Stimulated activated naive CD8-positive, alpha-beta T cell treated with anti-CD3 and anti-CD28 coated beads, Interleukin-15, Interleukin-2, amounts not matched to agents 100 ng/mL and 50 ng/mL, for 24 hours (primary cell): ENCODE measurements at regions not wholly inside any gene's neighbourhood (a gene's known extent, or its start where the extent isn't known, plus 50 kb on each side); places are given as distances from the start of the nearest gene placed in this dataset.

Source experiments
- H3K27ac Mint-ChIP-seq: one replicate; pipeline ENCODE4 v1.8.0; 2021; ENCODE audit warnings: mild to moderate bottlenecking, mixed read lengths
- H3K27me3 Mint-ChIP-seq: one replicate; pipeline ENCODE4 v1.8.0; 2021; ENCODE audit warnings: mixed read lengths
- H3K36me3 Mint-ChIP-seq: one replicate; pipeline ENCODE4 v1.8.0; 2021; ENCODE audit warnings: low read depth, mixed read lengths
- H3K4me1 Mint-ChIP-seq: one replicate; pipeline ENCODE4 v1.8.0; 2021; ENCODE audit warnings: low read depth, mixed read lengths
- H3K4me3 Mint-ChIP-seq: one replicate; pipeline ENCODE4 v1.8.0; 2021; ENCODE audit warnings: mild to moderate bottlenecking, mixed read lengths
- H3K9me3 Mint-ChIP-seq: one replicate; pipeline ENCODE4 v1.8.0; 2021; ENCODE audit warnings: mixed read lengths

DNA sequence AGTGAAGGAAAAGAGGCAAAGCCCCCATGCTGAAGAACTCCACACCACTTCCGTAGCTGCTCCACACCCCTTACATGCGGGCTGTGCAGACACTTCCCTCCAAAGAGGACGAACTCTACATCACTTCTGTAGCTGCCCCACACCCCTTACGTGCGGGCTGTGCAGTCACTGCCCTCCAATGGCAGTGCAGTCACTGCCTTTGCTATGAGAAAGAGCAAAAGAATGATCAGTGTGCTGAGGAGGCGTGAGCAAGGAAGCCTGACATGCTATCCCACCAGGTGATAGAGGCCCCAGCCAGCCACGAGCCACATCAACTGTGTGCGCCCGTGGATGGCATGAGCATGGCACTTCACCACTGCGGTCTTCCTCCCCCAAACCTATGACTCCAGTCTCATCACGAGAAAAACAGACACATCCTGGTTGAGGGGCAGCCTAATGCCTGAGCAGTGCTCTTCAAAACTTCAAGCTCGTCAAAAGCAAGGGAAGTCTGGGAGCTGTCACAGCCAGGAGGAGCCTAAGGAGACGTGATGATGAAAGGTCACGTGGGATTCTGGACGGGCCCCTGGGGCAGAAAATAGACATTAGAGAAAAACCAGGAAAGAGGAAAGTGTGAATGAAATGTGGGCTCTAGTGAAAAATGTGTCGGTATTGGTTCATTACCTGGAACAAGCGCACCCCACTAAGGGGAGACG, 60.8 kb upstream of the C14orf180 start:
- H3K4me3 Mint-ChIP-seq: no peak overlapping the region
- H3K9me3 Mint-ChIP-seq: no peaks in the 10 kb centered on the region
- no peaks in the 10 kb centered on the region for H3K27me3 Mint-ChIP-seq
- H3K36me3 Mint-ChIP-seq: no peaks in the 10 kb centered on the region
- no peak overlapping the region for H3K27ac Mint-ChIP-seq
- no peaks in the 10 kb centered on the region for H3K4me1 Mint-ChIP-seq

DNA sequence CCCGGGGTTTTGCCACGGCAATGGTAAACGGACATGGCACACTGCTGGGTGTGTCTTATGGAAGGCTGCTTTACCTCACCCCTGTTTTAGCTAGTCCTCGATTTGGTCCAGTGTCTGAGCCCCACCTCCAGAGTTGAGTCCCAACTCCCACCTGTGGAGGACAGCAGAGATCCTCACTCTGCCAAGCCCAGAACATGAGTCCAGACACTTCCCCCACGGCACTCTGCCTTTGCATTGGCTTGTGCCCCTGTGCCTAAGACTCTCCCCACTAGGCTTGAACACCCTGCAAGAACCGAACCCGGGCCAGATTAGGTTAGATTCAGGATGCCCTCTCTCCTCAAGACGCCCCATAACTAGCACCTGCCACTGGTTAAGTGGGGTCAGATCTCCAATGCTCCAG, 59.8 kb upstream of the C14orf180 start:
- H3K27me3 Mint-ChIP-seq: no peaks in the 10 kb centered on the region
- no peaks in the 10 kb centered on the region for H3K36me3 Mint-ChIP-seq
- H3K4me3 Mint-ChIP-seq: no peak overlapping the region
- H3K4me1 Mint-ChIP-seq: no peaks in the 10 kb centered on the region
- peaks cover 2% of the 10 kb centered on the region for H3K9me3 Mint-ChIP-seq
- no peak overlapping the region for H3K27ac Mint-ChIP-seq

DNA sequence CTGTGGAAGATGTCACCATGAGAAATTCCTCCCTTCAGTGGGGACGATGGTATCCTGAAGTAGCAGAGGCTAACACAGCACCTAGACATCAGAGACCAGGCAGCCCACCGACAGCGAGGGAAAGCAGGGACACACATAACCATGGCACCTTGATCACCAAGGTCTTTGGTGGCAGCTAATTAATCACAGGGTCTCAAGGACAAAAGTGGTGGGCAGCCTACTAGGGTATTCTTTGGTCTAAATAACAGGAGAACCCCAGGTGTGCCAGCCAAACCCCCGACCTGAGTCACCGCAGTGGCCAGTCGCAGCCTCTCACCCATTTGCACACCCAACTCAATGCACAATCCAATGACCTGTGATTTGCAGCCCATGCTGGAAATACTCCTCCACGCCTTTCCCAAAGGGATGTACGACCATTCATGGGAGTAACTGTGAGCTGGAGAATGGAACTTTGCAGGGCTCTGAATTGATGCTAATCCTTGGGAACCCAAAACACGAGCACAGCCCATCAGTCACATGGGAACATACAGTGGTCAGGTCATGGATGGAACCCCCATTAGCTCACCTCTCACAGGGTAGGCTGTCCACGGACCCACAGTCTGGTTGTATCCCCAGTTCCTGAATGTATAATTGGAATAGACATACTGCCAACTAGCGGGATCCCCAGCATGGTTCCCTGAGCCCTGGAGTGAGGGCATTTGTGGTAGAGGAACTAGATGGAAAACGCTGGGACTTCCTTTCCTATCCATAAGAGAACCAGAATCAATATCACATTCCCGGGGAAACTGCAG, 58.7 kb upstream of the C14orf180 start:
- Mint-ChIP-seq H3K27me3 (no peaks in the 10 kb centered on the region), H3K4me3 (no peak overlapping the region), H3K4me1 (no peaks in the 10 kb centered on the region), H3K9me3 (peaks cover 8% of the 10 kb centered on the region), H3K27ac (no peak overlapping the region), H3K36me3 (no peaks in the 10 kb centered on the region)

DNA sequence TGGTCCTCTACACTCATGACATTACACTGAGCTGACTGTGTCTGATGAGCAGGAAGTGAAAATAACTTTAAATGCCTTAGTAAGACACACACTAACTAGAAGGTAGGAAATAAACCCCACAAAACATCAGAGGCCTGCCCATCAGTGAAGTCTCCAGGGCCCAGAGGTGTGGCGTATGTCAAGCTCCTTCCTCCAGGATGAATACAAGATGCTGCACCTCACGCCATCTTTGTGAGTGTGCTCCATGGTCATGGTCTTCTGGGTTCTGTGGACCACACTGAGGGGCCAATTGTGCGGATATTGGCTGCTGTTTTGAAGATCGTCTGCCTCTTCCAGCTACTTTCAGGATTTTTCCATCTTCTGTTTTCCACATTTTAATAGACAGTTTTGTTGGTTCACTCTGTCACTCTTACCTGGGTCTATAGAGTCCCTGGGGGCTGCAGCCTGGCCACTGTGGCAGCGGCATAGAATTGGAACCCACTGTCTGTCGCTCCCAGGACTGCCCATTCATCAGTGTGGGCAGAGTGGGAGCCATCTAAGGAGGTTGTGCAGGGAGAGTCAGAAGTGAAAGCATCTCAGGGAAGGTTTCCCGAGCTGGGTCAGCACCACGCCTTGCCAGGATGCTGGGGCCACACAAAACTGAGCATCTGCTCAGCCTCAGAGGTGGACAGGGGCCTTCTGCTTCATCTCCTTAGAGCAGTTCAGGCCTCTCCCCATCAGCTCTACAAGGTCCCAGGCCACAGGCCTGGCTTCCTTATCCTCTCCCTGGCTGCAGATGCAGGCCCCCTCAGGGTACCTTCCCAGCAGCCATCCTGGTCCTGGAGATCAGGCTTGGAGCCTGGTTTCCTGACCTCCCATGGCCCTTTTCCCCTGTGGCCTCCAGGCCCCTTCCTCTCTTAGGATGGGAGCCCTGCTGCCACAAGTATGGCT, 57.5 kb upstream of the C14orf180 start:
- Mint-ChIP-seq H3K4me3 (no peak overlapping the region), H3K4me1 (no peaks in the 10 kb centered on the region), H3K27me3 (no peaks in the 10 kb centered on the region), H3K9me3 (peaks cover 16% of the 10 kb centered on the region), H3K27ac (no peak overlapping the region), H3K36me3 (no peaks in the 10 kb centered on the region)

GRCh38 chr14:104522926-104523545, 56.5 kb upstream of the C14orf180 start:
- Mint-ChIP-seq H3K4me1 (no peaks in the 10 kb centered on the region), H3K4me3 (no peak overlapping the region), H3K27ac (no peak overlapping the region), H3K36me3 (no peaks in the 10 kb centered on the region), H3K9me3 (peaks cover 25% of the 10 kb centered on the region), H3K27me3 (no peaks in the 10 kb centered on the region)

GRCh38 chr14:104523546-104523935, 56.0 kb upstream of the C14orf180 start:
- no peak overlapping the region for H3K4me3 Mint-ChIP-seq
- H3K4me1 Mint-ChIP-seq: no peaks in the 10 kb centered on the region
- no peak overlapping the region for H3K27ac Mint-ChIP-seq
- peaks cover 29% of the 10 kb centered on the region for H3K9me3 Mint-ChIP-seq
- H3K27me3 Mint-ChIP-seq: no peaks in the 10 kb centered on the region
- H3K36me3 Mint-ChIP-seq: no peaks in the 10 kb centered on the region

DNA sequence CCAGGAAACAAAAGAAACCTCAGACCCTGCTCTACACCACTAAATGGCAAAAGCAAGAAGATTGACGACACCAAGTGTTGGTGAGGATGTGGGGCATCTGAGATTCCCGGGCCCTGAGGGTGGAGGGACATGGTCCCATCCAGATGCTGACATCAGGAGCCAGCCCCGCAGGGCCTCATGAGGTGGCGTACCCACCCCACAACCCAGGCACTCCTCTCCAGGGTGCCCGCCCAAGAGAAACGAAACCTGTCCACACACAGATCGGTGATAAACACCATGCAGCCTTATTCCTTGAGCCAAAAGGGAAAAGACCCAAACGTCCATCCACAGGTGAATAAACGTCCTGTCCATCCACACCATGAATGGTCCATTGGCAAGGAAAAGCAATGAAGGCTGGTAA, 54.8 kb upstream of the C14orf180 start:
- Mint-ChIP-seq H3K27me3 (no peaks in the 10 kb centered on the region), H3K27ac (no peak overlapping the region), H3K9me3 (peaks cover 29% of the 10 kb centered on the region), H3K4me3 (no peak overlapping the region), H3K36me3 (no peaks in the 10 kb centered on the region), H3K4me1 (no peaks in the 10 kb centered on the region)

DNA sequence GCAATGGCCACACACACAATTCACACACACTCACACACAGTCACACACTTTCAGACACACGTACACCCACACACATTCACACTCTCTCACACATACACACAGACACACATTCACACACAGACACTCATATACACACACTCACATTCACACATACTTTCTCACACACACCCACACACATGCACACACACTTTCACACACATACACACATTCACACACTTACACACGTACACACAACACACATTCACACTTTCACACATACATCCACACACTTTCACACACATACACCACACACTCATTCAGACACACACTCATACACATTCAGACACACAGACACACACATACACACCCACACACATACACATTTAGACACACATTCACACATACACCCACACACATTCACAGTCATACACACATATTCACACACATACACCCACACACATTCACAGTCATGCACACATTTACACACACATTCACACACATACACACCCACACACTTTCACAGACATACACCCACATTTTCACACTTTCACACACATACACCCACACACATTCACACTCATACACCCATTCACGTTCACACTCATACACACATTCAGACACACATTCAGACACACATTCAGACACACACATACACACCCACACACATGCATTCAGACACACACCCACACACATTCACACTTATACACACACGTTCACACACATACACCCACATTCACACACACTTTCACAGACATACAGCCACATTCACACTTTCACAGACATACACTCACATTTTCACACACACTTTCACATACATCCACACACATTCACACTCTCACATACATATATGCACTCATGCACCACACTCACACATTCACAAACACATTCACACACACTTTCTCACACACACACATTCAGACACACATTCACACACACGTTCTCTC, 52.6 kb upstream of the C14orf180 start:
- Mint-ChIP-seq H3K36me3 (no peaks in the 10 kb centered on the region), H3K4me1 (no peaks in the 10 kb centered on the region), H3K27me3 (peaks cover 5% of the 10 kb centered on the region), H3K9me3 (peaks cover 29% of the 10 kb centered on the region), H3K27ac (no peak overlapping the region), H3K4me3 (no peak overlapping the region)

GRCh38 chr14:104527857-104528459, 51.6 kb upstream of the C14orf180 start:
- H3K27me3 Mint-ChIP-seq: peaks cover 8% of the 10 kb centered on the region
- H3K4me1 Mint-ChIP-seq: no peaks in the 10 kb centered on the region
- no peak overlapping the region for H3K4me3 Mint-ChIP-seq
- H3K9me3 Mint-ChIP-seq: peaks cover 29% of the 10 kb centered on the region
- no peaks in the 10 kb centered on the region for H3K36me3 Mint-ChIP-seq
- H3K27ac Mint-ChIP-seq: no peak overlapping the region

- H3K36me3 Mint-ChIP-seq: no peaks in the 10 kb centered on the region
- H3K4me1 Mint-ChIP-seq: no peaks in the 10 kb centered on the region
- no peak overlapping the region for H3K4me3 Mint-ChIP-seq
- H3K27ac Mint-ChIP-seq: no peak overlapping the region
- H3K9me3 Mint-ChIP-seq: peaks cover 29% of the 10 kb centered on the region
- H3K27me3 Mint-ChIP-seq: peaks cover 8% of the 10 kb centered on the region
These were observed 51.1 kb upstream of the C14orf180 start for GRCh38 chr14:104528496-104528895.
